ENCODE measurements at regions not wholly inside any gene's neighbourhood (a gene's known extent, or its start where the extent isn't known, plus 50 kb on each side); places are given as distances from the start of the nearest gene placed in this dataset.

DNA sequence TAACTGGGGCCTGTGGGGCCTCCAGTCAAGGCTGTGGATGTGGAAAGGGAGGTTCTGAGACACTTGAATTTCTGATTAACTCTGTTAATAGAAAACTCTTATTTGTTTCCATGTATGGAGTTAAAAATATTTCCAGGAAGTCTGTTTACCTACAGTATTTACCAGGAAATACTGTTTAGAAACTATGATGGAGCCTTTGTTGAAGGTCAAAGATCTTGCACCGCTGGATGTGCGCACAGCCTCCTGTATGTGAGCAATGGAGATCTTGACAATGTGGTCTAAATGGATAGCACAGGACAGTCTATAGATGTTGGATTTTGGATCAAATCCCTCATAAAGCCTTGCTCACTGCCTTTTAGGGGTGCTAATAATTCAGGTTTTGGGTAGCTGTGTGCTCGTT is 268.4 kb downstream of the DLEU7 start:
- POLR2A ChIA-PET: no interaction called here
- Histone ChIP-seq H3K36me3 (ENCODE audit: control insufficient read depth in 2 of 2, insufficient read depth in 1 of 2, low read length in 2 of 2) (no peaks in the 10 kb centered on the region), H3K27ac (ENCODE audit: extremely low read depth, low read depth, low read length) (no peak overlapping the region), H3K4me3 (ENCODE audit: low read depth, low read length) (no peak overlapping the region), H3K4me1 (ENCODE audit: control insufficient read depth, insufficient read depth, low read length) (no peaks in the 10 kb centered on the region), H3K9me3 (ENCODE audit: control insufficient read depth, insufficient read depth, low read depth, low read length) (no peaks in the 10 kb centered on the region)
- TF ChIP-seq PATZ1 (tag by site-specific recombination; IDR thresholded peaks at IDR 0.05): no peak
- no peak for TF ChIP-seq ZNF548 (tag by site-specific recombination; IDR thresholded peaks at IDR 0.05)
- CTCF ChIA-PET: no interaction called here

DNA sequence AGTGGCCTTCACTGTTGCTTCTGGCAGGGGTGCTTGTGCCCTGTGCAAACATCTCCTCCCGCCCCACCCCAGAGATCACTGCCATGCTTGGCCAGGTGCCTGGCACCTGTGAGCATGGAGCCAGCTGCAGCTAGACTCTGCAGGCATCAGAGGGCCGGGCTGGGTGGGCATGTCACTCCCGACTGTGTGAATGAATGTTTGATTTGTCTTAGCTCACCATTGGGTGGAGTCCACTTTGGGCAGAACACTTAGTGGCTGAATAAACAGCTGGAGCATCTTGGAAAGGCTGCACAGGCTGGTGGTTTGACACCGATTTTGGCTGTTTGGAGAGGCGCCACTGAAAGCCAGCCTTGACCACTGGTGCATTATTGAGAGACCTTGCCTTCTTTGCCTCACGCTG is 267.3 kb downstream of the DLEU7 start:
- CTCF ChIA-PET: interaction anchor here (0.9 kb wide), 1 partner anchor 439 kb away, joined by 3 read pairs; no protein-coding TSS in a partner anchor
- H3K36me3 ChIP-seq (ENCODE audit: control insufficient read depth in 2 of 2, insufficient read depth in 1 of 2, low read length in 2 of 2): no peaks in the 10 kb centered on the region
- POLR2A ChIA-PET: no interaction called here
- TF ChIP-seq, protein P1, sequence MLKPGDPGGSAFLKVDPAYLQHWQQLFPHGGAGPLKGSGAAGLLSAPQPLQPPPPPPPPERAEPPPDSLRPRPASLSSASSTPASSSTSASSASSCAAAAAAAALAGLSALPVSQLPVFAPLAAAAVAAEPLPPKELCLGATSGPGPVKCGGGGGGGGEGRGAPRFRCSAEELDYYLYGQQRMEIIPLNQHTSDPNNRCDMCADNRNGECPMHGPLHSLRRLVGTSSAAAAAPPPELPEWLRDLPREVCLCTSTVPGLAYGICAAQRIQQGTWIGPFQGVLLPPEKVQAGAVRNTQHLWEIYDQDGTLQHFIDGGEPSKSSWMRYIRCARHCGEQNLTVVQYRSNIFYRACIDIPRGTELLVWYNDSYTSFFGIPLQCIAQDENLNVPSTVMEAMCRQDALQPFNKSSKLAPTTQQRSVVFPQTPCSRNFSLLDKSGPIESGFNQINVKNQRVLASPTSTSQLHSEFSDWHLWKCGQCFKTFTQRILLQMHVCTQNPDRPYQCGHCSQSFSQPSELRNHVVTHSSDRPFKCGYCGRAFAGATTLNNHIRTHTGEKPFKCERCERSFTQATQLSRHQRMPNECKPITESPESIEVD (tag by site-specific recombination; IDR thresholded peaks at IDR 0.05): no peak
- no peak for TF ChIP-seq ZNF548 (tag by site-specific recombination; IDR thresholded peaks at IDR 0.05)
- no peak for TF ChIP-seq ZNF423 (tag by site-specific recombination; IDR thresholded peaks at IDR 0.05)
- TF ChIP-seq, protein P2, sequence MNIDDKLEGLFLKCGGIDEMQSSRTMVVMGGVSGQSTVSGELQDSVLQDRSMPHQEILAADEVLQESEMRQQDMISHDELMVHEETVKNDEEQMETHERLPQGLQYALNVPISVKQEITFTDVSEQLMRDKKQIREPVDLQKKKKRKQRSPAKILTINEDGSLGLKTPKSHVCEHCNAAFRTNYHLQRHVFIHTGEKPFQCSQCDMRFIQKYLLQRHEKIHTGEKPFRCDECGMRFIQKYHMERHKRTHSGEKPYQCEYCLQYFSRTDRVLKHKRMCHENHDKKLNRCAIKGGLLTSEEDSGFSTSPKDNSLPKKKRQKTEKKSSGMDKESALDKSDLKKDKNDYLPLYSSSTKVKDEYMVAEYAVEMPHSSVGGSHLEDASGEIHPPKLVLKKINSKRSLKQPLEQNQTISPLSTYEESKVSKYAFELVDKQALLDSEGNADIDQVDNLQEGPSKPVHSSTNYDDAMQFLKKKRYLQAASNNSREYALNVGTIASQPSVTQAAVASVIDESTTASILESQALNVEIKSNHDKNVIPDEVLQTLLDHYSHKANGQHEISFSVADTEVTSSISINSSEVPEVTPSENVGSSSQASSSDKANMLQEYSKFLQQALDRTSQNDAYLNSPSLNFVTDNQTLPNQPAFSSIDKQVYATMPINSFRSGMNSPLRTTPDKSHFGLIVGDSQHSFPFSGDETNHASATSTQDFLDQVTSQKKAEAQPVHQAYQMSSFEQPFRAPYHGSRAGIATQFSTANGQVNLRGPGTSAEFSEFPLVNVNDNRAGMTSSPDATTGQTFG (tag by site-specific recombination; IDR thresholded peaks at IDR 0.05; ENCODE audit: borderline replicate concordance): no peak
- TF ChIP-seq KLF1 (tag by site-specific recombination; IDR thresholded peaks at IDR 0.05): peak; percentile 71
- TF ChIP-seq ZNF843 (tag by site-specific recombination; IDR thresholded peaks at IDR 0.05): no peak
- TF ChIP-seq, protein P3, sequence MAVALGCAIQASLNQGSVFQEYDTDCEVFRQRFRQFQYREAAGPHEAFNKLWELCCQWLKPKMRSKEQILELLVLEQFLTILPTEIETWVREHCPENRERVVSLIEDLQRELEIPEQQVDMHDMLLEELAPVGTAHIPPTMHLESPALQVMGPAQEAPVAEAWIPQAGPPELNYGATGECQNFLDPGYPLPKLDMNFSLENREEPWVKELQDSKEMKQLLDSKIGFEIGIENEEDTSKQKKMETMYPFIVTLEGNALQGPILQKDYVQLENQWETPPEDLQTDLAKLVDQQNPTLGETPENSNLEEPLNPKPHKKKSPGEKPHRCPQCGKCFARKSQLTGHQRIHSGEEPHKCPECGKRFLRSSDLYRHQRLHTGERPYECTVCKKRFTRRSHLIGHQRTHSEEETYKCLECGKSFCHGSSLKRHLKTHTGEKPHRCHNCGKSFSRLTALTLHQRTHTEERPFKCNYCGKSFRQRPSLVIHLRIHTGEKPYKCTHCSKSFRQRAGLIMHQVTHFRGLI (tag by site-specific recombination; IDR thresholded peaks at IDR 0.05): no peak
- TF ChIP-seq ZNF48 (tag by site-specific recombination; IDR thresholded peaks at IDR 0.05): no peak
- H3K9me3 ChIP-seq (ENCODE audit: control insufficient read depth, insufficient read depth, low read depth, low read length): no peaks in the 10 kb centered on the region
- H3K4me3 ChIP-seq (ENCODE audit: low read depth, low read length): no peak overlapping the region
- H3K4me1 ChIP-seq (ENCODE audit: control insufficient read depth, insufficient read depth, low read length): no peaks in the 10 kb centered on the region
- H3K27ac ChIP-seq (ENCODE audit: extremely low read depth, low read depth, low read length): no peak overlapping the region

GRCh38 chr13:50577806-50578205 is 265.7 kb downstream of the DLEU7 start:
- H3K4me1 ChIP-seq (ENCODE audit: control insufficient read depth, insufficient read depth, low read length): no peaks in the 10 kb centered on the region
- H3K4me3 ChIP-seq (ENCODE audit: low read depth, low read length): no peak overlapping the region
- no peaks in the 10 kb centered on the region for H3K36me3 ChIP-seq (ENCODE audit: control insufficient read depth in 2 of 2, insufficient read depth in 1 of 2, low read length in 2 of 2)
- no peak overlapping the region for H3K27ac ChIP-seq (ENCODE audit: extremely low read depth, low read depth, low read length)
- TF ChIP-seq ZNF184 (tag by site-specific recombination; IDR thresholded peaks at IDR 0.05): no peak
- no peak for TF ChIP-seq ZNF596 (tag by site-specific recombination; IDR thresholded peaks at IDR 0.05)
- TF ChIP-seq, protein P4, sequence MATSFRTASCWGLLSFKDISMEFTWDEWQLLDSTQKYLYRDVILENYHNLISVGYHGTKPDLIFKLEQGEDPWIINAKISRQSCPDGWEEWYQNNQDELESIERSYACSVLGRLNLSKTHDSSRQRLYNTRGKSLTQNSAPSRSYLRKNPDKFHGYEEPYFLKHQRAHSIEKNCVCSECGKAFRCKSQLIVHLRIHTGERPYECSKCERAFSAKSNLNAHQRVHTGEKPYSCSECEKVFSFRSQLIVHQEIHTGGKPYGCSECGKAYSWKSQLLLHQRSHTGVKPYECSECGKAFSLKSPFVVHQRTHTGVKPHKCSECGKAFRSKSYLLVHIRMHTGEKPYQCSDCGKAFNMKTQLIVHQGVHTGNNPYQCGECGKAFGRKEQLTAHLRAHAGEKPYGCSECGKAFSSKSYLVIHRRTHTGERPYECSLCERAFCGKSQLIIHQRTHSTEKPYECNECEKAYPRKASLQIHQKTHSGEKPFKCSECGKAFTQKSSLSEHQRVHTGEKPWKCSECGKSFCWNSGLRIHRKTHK (tag by site-specific recombination; IDR thresholded peaks at IDR 0.05): no peak
- TF ChIP-seq ZNF433 (tag by site-specific recombination; IDR thresholded peaks at IDR 0.05; ENCODE audit: low read depth): no peak
- no peak for TF ChIP-seq SP7 (tag by site-specific recombination; IDR thresholded peaks at IDR 0.05)
- no peak for TF ChIP-seq ZNF311 (tag by site-specific recombination; IDR thresholded peaks at IDR 0.05; ENCODE audit: borderline replicate concordance)
- no peak for TF ChIP-seq WT1 (tag by site-specific recombination; IDR thresholded peaks at IDR 0.05)
- no peak for TF ChIP-seq ZNF221 (tag by site-specific recombination; IDR thresholded peaks at IDR 0.05; ENCODE audit: borderline replicate concordance)
- no peak for TF ChIP-seq ELK4 (IDR thresholded peaks at IDR 0.05; ENCODE audit: borderline replicate concordance, low read depth, low read length)
- no peak for TF ChIP-seq KLF10 (tag by site-specific recombination; IDR thresholded peaks at IDR 0.05)
- no peak for TF ChIP-seq ZNF785 (tag by site-specific recombination; IDR thresholded peaks at IDR 0.05)
- no peak for TF ChIP-seq ZNF19 (tag by site-specific recombination; IDR thresholded peaks at IDR 0.05; ENCODE audit: low read depth)
- TF ChIP-seq ZNF16 (tag by site-specific recombination; IDR thresholded peaks at IDR 0.05; ENCODE audit: low read depth): no peak
- ChIA-PET CTCF (interaction anchor here (0.6 to 0.7 kb wide), 3 partner anchors 91 to 467 kb away, joined by 3 read pairs; no protein-coding TSS in a partner anchor), POLR2A (no interaction called here)
- no peaks in the 10 kb centered on the region for H3K9me3 ChIP-seq (ENCODE audit: control insufficient read depth, insufficient read depth, low read depth, low read length)

All from HEK293 (cell line).